RCC 7860 (cell line): ENCODE measurements at regions not wholly inside any gene's neighbourhood (a gene's known extent, or its start where the extent isn't known, plus 50 kb on each side); places are given as distances from the start of the nearest gene placed in this dataset.

Experiments
- DNase-seq: peaks from one replicate; pipeline ENCODE4 v3.0.0-alpha.2; 2015; ENCODE audit warnings: low spot score
- FAIRE-seq: peaks from 2 replicates; lab custom pipeline; 2012; peaks lifted over from hg19 to GRCh38; lab: Jason Lieb, UNC

GRCh38 chr1:219292341-219292740 is 118.7 kb downstream of the LYPLAL1 start:
- DNase-seq (no peak), FAIRE-seq (no peak)

GRCh38 chr1:219289171-219289570 is 115.5 kb downstream of the LYPLAL1 start:
- FAIRE-seq: no peak

GRCh38 chr1:219283541-219283940 is 109.9 kb downstream of the LYPLAL1 start:
- DNase-seq (no peak), FAIRE-seq (no peak)

More at GRCh38 chr1:219289171-219289570, 115.5 kb downstream of the LYPLAL1 start:
- no peak for DNase-seq

GRCh38 chr1:219281831-219282230 is 108.2 kb downstream of the LYPLAL1 start:
- FAIRE-seq: no peak
- DNase-seq: no peak

- DNase-seq (peak; percentile 10), FAIRE-seq (no peak)
These were observed 105.5 kb downstream of the LYPLAL1 start for GRCh38 chr1:219279017-219279770.

GRCh38 chr1:219278288-219278687 is 104.6 kb downstream of the LYPLAL1 start:
- DNase-seq (no peak), FAIRE-seq (no peak)

- DNase-seq (no peak), FAIRE-seq (no peak)
These were observed 103.8 kb downstream of the LYPLAL1 start for GRCh38 chr1:219277304-219278105.

- FAIRE-seq (no peak), DNase-seq (no peak)
These were observed 102.5 kb downstream of the LYPLAL1 start for GRCh38 chr1:219276049-219276738.

- no peak for FAIRE-seq
- no peak for DNase-seq
These were observed 99.5 kb downstream of the LYPLAL1 start for GRCh38 chr1:219273088-219273686.

- FAIRE-seq (peak; percentile 60), DNase-seq (peak; percentile 67)
These were observed 98.3 kb downstream of the LYPLAL1 start for GRCh38 chr1:219271818-219272535.

GRCh38 chr1:219269171-219269570 is 95.5 kb downstream of the LYPLAL1 start:
- no peak for FAIRE-seq
- no peak for DNase-seq

GRCh38 chr1:219266524-219266923 is 92.8 kb downstream of the LYPLAL1 start:
- no peak for FAIRE-seq

GRCh38 chr1:219265026-219265515 is 91.4 kb downstream of the LYPLAL1 start:
- FAIRE-seq: no peak
- no peak for DNase-seq

More at GRCh38 chr1:219266524-219266923, 92.8 kb downstream of the LYPLAL1 start:
- no peak for DNase-seq

GRCh38 chr1:219264561-219264960 is 90.9 kb downstream of the LYPLAL1 start:
- DNase-seq (no peak), FAIRE-seq (no peak)
